ENCODE measurements at regions not wholly inside any gene's neighbourhood (a gene's known extent, or its start where the extent isn't known, plus 50 kb on each side); places are given as distances from the start of the nearest gene placed in this dataset.

- CTCF ChIA-PET: no interaction called here
- Histone ChIP-seq H3K27me3 (ENCODE audit: control insufficient read depth in 2 of 2, insufficient read depth in 2 of 2, low read length in 2 of 2) (no peaks in the 10 kb centered on the region), H3K4me3 (replicated peaks in 1 of 3; ENCODE audit: insufficient read depth in 1 of 3, low read depth in 1 of 3, low read length in 3 of 3) (no peak overlapping the region), H3K9me3 (replicated peaks; ENCODE audit: control insufficient read depth, insufficient read depth, low read length) (no peaks in the 10 kb centered on the region), H3K79me2 (ENCODE audit: control insufficient read depth, insufficient read depth, low read length) (no peaks in the 10 kb centered on the region), H3K4me2 (ENCODE audit: insufficient read depth, low read length) (no peak overlapping the region), H3K4me1 (ENCODE audit: control insufficient read depth, extremely low read depth, insufficient read depth, low read length) (no peaks in the 10 kb centered on the region), H3K9ac (replicated peaks; ENCODE audit: extremely low read depth, insufficient read depth, low read length) (no peak overlapping the region), H3K36me3 (ENCODE audit: control insufficient read depth in 2 of 2, extremely low read depth in 1 of 2, insufficient read depth in 2 of 2, low read length in 2 of 2) (no peaks in the 10 kb centered on the region), H4K20me1 (replicated peaks; ENCODE audit: control insufficient read depth, extremely low read depth, insufficient read depth, low read length) (no peaks in the 10 kb centered on the region), H2AFZ (ENCODE audit: low read depth, low read length) (no peak overlapping the region), H3K9me1 (replicated peaks; ENCODE audit: control insufficient read depth, extremely low read depth, insufficient read depth, low read length) (no peaks in the 10 kb centered on the region), H3K27ac (ENCODE audit: insufficient read depth, low read depth, low read length) (no peak overlapping the region)
- intact Hi-C loops (cut with micrococcal nuclease): no loop called here
- dilution Hi-C loops (cut with MboI; ENCODE audit: extremely low pct_ligation_motif_present, low sequenced_read_pairs): no loop called here
- BruUV-seq (replicated peaks): no TSS peak
- POLR2A ChIA-PET: no interaction called here
- no peak for DNase-seq (ENCODE audit: low read depth, low spot score)
- FAIRE-seq: no peak
- TF ChIP-seq MAX (IDR thresholded peaks at IDR 0.05; ENCODE audit: insufficient read depth, insufficient read length) (no peak), FOS (IDR thresholded peaks at IDR 0.05; ENCODE audit: borderline replicate concordance, insufficient read depth, low read length) (no peak), POLR2AphosphoS5 (IDR thresholded peaks at IDR 0.05; ENCODE audit: insufficient read depth, low read depth, low read length) (no peak), EZH2 (IDR thresholded peaks at IDR 0.05; ENCODE audit: borderline replicate concordance, low read depth, low read length, severe bottlenecking) (no peak)
- TF ChIP-seq, protein P1, sequence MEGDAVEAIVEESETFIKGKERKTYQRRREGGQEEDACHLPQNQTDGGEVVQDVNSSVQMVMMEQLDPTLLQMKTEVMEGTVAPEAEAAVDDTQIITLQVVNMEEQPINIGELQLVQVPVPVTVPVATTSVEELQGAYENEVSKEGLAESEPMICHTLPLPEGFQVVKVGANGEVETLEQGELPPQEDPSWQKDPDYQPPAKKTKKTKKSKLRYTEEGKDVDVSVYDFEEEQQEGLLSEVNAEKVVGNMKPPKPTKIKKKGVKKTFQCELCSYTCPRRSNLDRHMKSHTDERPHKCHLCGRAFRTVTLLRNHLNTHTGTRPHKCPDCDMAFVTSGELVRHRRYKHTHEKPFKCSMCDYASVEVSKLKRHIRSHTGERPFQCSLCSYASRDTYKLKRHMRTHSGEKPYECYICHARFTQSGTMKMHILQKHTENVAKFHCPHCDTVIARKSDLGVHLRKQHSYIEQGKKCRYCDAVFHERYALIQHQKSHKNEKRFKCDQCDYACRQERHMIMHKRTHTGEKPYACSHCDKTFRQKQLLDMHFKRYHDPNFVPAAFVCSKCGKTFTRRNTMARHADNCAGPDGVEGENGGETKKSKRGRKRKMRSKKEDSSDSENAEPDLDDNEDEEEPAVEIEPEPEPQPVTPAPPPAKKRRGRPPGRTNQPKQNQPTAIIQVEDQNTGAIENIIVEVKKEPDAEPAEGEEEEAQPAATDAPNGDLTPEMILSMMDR (IDR thresholded peaks at IDR 0.05; ENCODE audit: extremely low read depth in 1 of 2, insufficient read depth in 1 of 2, low read depth in 1 of 2, low read length in 2 of 2): no peak
Measured at GRCh38 chr4:24363751-24364150, 220.6 kb downstream of the DHX15 start.

GRCh38 chr4:24352112-24352511, 232.2 kb downstream of the DHX15 start:
- H3K4me2 ChIP-seq (ENCODE audit: insufficient read depth, low read length): no peak overlapping the region
- no peaks in the 10 kb centered on the region for H3K36me3 ChIP-seq (ENCODE audit: control insufficient read depth in 2 of 2, extremely low read depth in 1 of 2, insufficient read depth in 2 of 2, low read length in 2 of 2)
- dilution Hi-C loops (cut with MboI; ENCODE audit: extremely low pct_ligation_motif_present, low sequenced_read_pairs): no loop called here
- DNase-seq (ENCODE audit: low read depth, low spot score) (no peak), FAIRE-seq (no peak)
- H3K9me1 ChIP-seq (replicated peaks; ENCODE audit: control insufficient read depth, extremely low read depth, insufficient read depth, low read length): no peaks in the 10 kb centered on the region
- H3K27ac ChIP-seq (ENCODE audit: insufficient read depth, low read depth, low read length): no peak overlapping the region
- no peak overlapping the region for H2AFZ ChIP-seq (ENCODE audit: low read depth, low read length)
- H4K20me1 ChIP-seq (replicated peaks; ENCODE audit: control insufficient read depth, extremely low read depth, insufficient read depth, low read length): no peaks in the 10 kb centered on the region
- no TSS peak for BruUV-seq (replicated peaks)
- H3K27me3 ChIP-seq (ENCODE audit: control insufficient read depth in 2 of 2, insufficient read depth in 2 of 2, low read length in 2 of 2): no peaks in the 10 kb centered on the region
- no peak for TF ChIP-seq JUN (IDR thresholded peaks at IDR 0.05; ENCODE audit: borderline replicate concordance, insufficient read depth, insufficient read length, low read depth)
- no peak for TF ChIP-seq FOS (IDR thresholded peaks at IDR 0.05; ENCODE audit: borderline replicate concordance, insufficient read depth, low read length)
- no peak for TF ChIP-seq MAX (IDR thresholded peaks at IDR 0.05; ENCODE audit: insufficient read depth, insufficient read length)
- TF ChIP-seq MYC (IDR thresholded peaks at IDR 0.05; ENCODE audit: low read depth, low read length): no peak
- TF ChIP-seq, protein P1 (IDR thresholded peaks at IDR 0.05; ENCODE audit: extremely low read depth in 1 of 2, insufficient read depth in 1 of 2, low read depth in 1 of 2, low read length in 2 of 2): no peak
- TF ChIP-seq POLR2A (IDR thresholded peaks at IDR 0.05; ENCODE audit: low read depth, low read length): no peak
- no peak for TF ChIP-seq EZH2 (IDR thresholded peaks at IDR 0.05; ENCODE audit: borderline replicate concordance, low read depth, low read length, severe bottlenecking)
- TF ChIP-seq GATA2 (IDR thresholded peaks at IDR 0.05; ENCODE audit: insufficient read depth, insufficient read length, low read depth, low read length): no peak
- TF ChIP-seq POLR2AphosphoS5 (IDR thresholded peaks at IDR 0.05; ENCODE audit: insufficient read depth, low read depth, low read length): no peak
- no peak overlapping the region for H3K9ac ChIP-seq (replicated peaks; ENCODE audit: extremely low read depth, insufficient read depth, low read length)
- CTCF ChIA-PET: no interaction called here
- POLR2A ChIA-PET: no interaction called here
- intact Hi-C loops (cut with micrococcal nuclease): no loop called here
- no peaks in the 10 kb centered on the region for H3K4me1 ChIP-seq (ENCODE audit: control insufficient read depth, extremely low read depth, insufficient read depth, low read length)
- no peak overlapping the region for H3K4me3 ChIP-seq (replicated peaks in 1 of 3; ENCODE audit: insufficient read depth in 1 of 3, low read depth in 1 of 3, low read length in 3 of 3)
- H3K9me3 ChIP-seq (replicated peaks; ENCODE audit: control insufficient read depth, insufficient read depth, low read length): no peaks in the 10 kb centered on the region
- no peaks in the 10 kb centered on the region for H3K79me2 ChIP-seq (ENCODE audit: control insufficient read depth, insufficient read depth, low read length)

All from endothelial cell of umbilical vein (primary cell).